Uterus (tissue), 2 donors: ENCODE measurements at regions not wholly inside any gene's neighbourhood (a gene's known extent, or its start where the extent isn't known, plus 50 kb on each side); places are given as distances from the start of the nearest gene placed in this dataset.

Source experiments
- CTCF ChIP-seq, 4 experiments: fragments of 200-600 bp in 2 of 4; fragments of 450-650 bp in 2 of 4; sonication (generic) in 2 of 4; IDR thresholded peaks; one replicate each; pipeline ENCODE4 v1.5.1; 2016 to 2019; ENCODE audit warnings: antibody characterized with exemption in 4 of 4, mild to moderate bottlenecking in 2 of 4, moderate library complexity in 1 of 4
- POLR2A ChIP-seq, 2 donors: fragments of 450-650 bp; IDR thresholded peaks; one replicate each; pipeline ENCODE4 v1.6.1; 2016; ENCODE audit warnings: antibody characterized with exemption in 2 of 2, mild to moderate bottlenecking in 1 of 2, moderate library complexity in 1 of 2

GRCh38 chr15:58257776-58258325 lies 119.7 kb downstream of the AQP9 start:
- TF ChIP-seq CTCF (IDR thresholded peaks at IDR 0.05) = no peak
- TF ChIP-seq POLR2A (IDR thresholded peaks at IDR 0.05) = no peak
